IPS-20b (cell line): ENCODE measurements at regions not wholly inside any gene's neighbourhood (a gene's known extent, or its start where the extent isn't known, plus 50 kb on each side); places are given as distances from the start of the nearest gene placed in this dataset.

Experiments used
- H3K27ac ChIP-seq: one replicate; pipeline ENCODE4 v1.5.1; 2013; ENCODE audit warnings: low read length
- H3K27me3 ChIP-seq: 2 replicates; pipeline ENCODE4 v1.6.1; 2013; ENCODE audit warnings: mild to moderate bottlenecking, low read length, inconsistent platforms; ENCODE audit not compliant: insufficient read depth
- H3K36me3 ChIP-seq: 2 replicates; pipeline ENCODE4 v1.6.1; 2013; ENCODE audit warnings: low read depth, mild to moderate bottlenecking, inconsistent platforms, low read length, moderate library complexity; ENCODE audit not compliant: insufficient read depth
- H3K4me1 ChIP-seq: 2 replicates; pipeline ENCODE4 v1.6.1; 2013; ENCODE audit warnings: mild to moderate bottlenecking, control low read depth, inconsistent platforms, low read length, moderate library complexity; ENCODE audit not compliant: insufficient read depth
- H3K4me3 ChIP-seq: 2 replicates; pipeline ENCODE4 v1.5.1; 2013; ENCODE audit warnings: mild to moderate bottlenecking, low read length, inconsistent platforms
- H3K9ac ChIP-seq: 2 replicates; pipeline ENCODE4 v1.6.1; 2013; ENCODE audit warnings: low read depth, mild to moderate bottlenecking, inconsistent platforms, low read length, moderate library complexity
- H3K9me3 ChIP-seq: 2 replicates; pipeline ENCODE4 v1.6.1; 2013; ENCODE audit warnings: mild to moderate bottlenecking, low read depth, low read length, inconsistent platforms; ENCODE audit not compliant: insufficient read depth

- Histone ChIP-seq H3K9me3 (no peaks in the 10 kb centered on the region), H3K27me3 (no peaks in the 10 kb centered on the region), H3K36me3 (no peaks in the 10 kb centered on the region), H3K4me3 (no peak overlapping the region), H3K9ac (no peak overlapping the region), H3K4me1 (no peaks in the 10 kb centered on the region), H3K27ac (no peak overlapping the region)
Observed at GRCh38 chr3:5404718-5405117, 217.2 kb downstream of the EDEM1 start.

- Histone ChIP-seq H3K36me3 (no peaks in the 10 kb centered on the region), H3K4me3 (no peak overlapping the region), H3K4me1 (no peaks in the 10 kb centered on the region), H3K9ac (no peak overlapping the region), H3K27ac (no peak overlapping the region), H3K27me3 (no peaks in the 10 kb centered on the region), H3K9me3 (peaks cover 4% of the 10 kb centered on the region; the same call in 1 of the 2 replicates)
Observed at GRCh38 chr3:5411786-5412185, 224.3 kb downstream of the EDEM1 start.

- Histone ChIP-seq H3K4me1 (no peaks in the 10 kb centered on the region), H3K36me3 (no peaks in the 10 kb centered on the region), H3K9ac (no peak overlapping the region), H3K4me3 (no peak overlapping the region), H3K9me3 (no peaks in the 10 kb centered on the region), H3K27me3 (no peaks in the 10 kb centered on the region), H3K27ac (no peak overlapping the region)
Observed at GRCh38 chr3:5423076-5423475, 235.6 kb downstream of the EDEM1 start.

- no peaks in the 10 kb centered on the region for H3K36me3 ChIP-seq
- H3K27me3 ChIP-seq = no peaks in the 10 kb centered on the region; the same call in 1 of the 2 replicates
- no peak overlapping the region for H3K9ac ChIP-seq
- H3K4me3 ChIP-seq = no peak overlapping the region
- no peaks in the 10 kb centered on the region for H3K4me1 ChIP-seq
- no peaks in the 10 kb centered on the region for H3K9me3 ChIP-seq
- H3K27ac ChIP-seq = no peak overlapping the region
Observed at GRCh38 chr3:5423523-5423922, 236.0 kb downstream of the EDEM1 start.

DNA sequence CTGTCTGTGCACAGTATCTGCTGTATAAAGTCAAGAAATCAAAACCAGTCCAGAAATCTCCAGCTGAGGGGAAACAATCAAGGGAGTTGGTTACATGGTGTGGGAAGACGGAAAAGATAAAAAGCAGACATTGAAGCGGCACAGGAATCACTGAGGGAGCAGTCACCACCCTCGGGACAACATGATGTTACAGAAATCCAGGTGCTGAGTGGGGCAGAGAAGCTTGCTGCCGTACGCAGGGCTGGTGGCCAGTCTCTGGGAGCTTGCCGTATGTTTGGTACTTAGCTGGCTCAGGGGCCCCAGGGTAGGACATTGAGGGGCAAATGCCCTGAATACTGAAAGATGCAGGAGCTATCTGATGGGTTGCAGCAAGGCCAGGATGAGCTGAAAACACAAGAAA, 237.9 kb downstream of the EDEM1 start:
- Histone ChIP-seq H3K36me3 (no peaks in the 10 kb centered on the region), H3K27me3 (no peaks in the 10 kb centered on the region; the same call in 1 of the 2 replicates), H3K9ac (no peak overlapping the region), H3K4me3 (no peak overlapping the region), H3K27ac (no peak overlapping the region), H3K9me3 (no peaks in the 10 kb centered on the region), H3K4me1 (no peaks in the 10 kb centered on the region)

GRCh38 chr3:5426094-5426883, 238.8 kb downstream of the EDEM1 start:
- H3K27ac ChIP-seq = no peak overlapping the region
- no peaks in the 10 kb centered on the region; the same call in 1 of the 2 replicates for H3K27me3 ChIP-seq
- no peak overlapping the region for H3K4me3 ChIP-seq
- H3K36me3 ChIP-seq = no peaks in the 10 kb centered on the region
- H3K9me3 ChIP-seq = no peaks in the 10 kb centered on the region
- H3K9ac ChIP-seq = no peak overlapping the region
- no peaks in the 10 kb centered on the region for H3K4me1 ChIP-seq

DNA sequence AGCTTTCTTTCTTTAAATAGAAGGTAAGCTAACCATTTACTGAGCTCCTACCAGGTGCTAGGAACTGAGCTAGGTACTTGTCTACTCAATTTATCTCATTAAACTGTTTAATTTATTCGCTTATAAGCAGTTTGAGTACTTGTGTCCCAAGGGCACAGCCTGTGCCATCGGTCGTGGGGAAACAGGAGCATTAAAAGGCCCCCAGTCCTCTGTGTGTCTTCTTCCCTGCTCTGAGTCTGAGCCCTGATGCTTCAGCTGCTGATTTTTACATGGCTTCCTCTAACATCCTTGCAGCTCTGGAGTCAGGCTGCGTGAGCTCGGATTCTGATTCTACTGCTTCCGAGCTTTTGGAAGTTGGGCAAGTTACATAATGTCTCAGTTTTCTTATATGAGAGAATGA, 239.5 kb downstream of the EDEM1 start:
- Histone ChIP-seq H3K27ac (no peak overlapping the region), H3K27me3 (no peaks in the 10 kb centered on the region; the same call in 1 of the 2 replicates), H3K36me3 (no peaks in the 10 kb centered on the region), H3K4me1 (no peaks in the 10 kb centered on the region), H3K9ac (no peak overlapping the region), H3K9me3 (no peaks in the 10 kb centered on the region), H3K4me3 (no peak overlapping the region)

- Histone ChIP-seq H3K4me1 (no peaks in the 10 kb centered on the region), H3K4me3 (no peak overlapping the region), H3K27ac (no peak overlapping the region), H3K27me3 (no peaks in the 10 kb centered on the region; the same call in 1 of the 2 replicates), H3K36me3 (no peaks in the 10 kb centered on the region), H3K9me3 (no peaks in the 10 kb centered on the region), H3K9ac (no peak overlapping the region)
Observed at GRCh38 chr3:5427938-5428337, 240.4 kb downstream of the EDEM1 start.

DNA sequence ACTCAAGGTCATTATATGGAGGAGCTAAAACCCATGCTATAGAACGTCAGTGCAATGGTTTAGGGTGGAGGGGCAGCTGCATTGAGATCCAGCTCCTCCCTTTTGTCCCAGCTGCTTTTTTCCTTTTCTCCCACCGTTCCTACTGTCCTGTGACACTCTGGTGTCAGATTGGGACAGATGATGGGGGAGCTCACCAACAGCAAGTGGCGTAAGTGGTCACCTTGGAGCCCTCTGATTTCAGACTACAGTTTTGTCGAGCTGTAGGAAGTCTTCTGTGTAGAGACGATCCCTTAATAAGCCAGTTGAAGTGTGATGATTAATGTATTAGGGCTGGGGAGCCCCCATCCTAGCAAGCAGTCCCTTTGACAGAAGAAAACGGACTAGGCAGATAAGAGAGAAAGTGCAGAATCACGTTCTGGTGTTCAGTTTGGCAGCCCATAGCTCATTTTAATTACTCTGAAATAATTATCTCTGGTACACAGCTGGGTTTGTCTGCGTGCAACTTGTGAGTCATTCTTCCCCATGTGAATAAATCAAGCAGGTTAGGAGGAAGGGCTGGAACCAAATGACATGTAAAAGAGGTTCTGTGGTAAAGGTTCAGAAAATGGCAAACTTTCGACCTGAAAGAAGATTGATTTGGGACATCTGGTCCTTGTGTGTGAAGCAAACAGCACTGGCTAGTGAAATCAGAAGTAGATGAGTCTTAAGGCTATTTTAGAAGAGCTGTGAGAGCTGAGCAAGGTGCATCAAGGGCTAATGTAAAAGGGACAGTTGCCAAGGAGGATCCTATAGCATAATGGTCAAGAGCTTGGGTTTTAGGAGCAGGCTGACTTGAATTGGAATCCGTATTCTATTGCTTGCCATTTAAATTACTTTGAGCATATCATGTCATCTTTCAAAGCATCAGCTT, 241.4 kb downstream of the EDEM1 start:
- Histone ChIP-seq H3K9me3 (no peaks in the 10 kb centered on the region), H3K4me1 (no peaks in the 10 kb centered on the region), H3K27ac (no peak overlapping the region), H3K36me3 (no peaks in the 10 kb centered on the region), H3K27me3 (no peaks in the 10 kb centered on the region; the same call in 1 of the 2 replicates), H3K9ac (no peak overlapping the region), H3K4me3 (no peak overlapping the region)

- Histone ChIP-seq H3K36me3 (no peaks in the 10 kb centered on the region), H3K27ac (no peak overlapping the region), H3K4me1 (no peaks in the 10 kb centered on the region), H3K4me3 (no peak overlapping the region), H3K9me3 (no peaks in the 10 kb centered on the region), H3K9ac (no peak overlapping the region), H3K27me3 (no peaks in the 10 kb centered on the region; the same call in 1 of the 2 replicates)
Observed at GRCh38 chr3:5429517-5429890, 242.0 kb downstream of the EDEM1 start.

GRCh38 chr3:5430701-5431100, 243.2 kb downstream of the EDEM1 start:
- no peaks in the 10 kb centered on the region; the same call in 1 of the 2 replicates for H3K27me3 ChIP-seq

More at GRCh38 chr3:5430701-5431100, 243.2 kb downstream of the EDEM1 start:
- Histone ChIP-seq H3K4me1 (no peaks in the 10 kb centered on the region), H3K9me3 (no peaks in the 10 kb centered on the region), H3K27ac (no peak overlapping the region), H3K36me3 (no peaks in the 10 kb centered on the region), H3K9ac (no peak overlapping the region), H3K4me3 (no peak overlapping the region)
